Keratinocyte (primary cell): ENCODE measurements at regions not wholly inside any gene's neighbourhood (a gene's known extent, or its start where the extent isn't known, plus 50 kb on each side); places are given as distances from the start of the nearest gene placed in this dataset.

Experiments
- DNase-seq: peaks from one replicate; pipeline ENCODE4 v3.0.0-alpha.2; 2011; ENCODE audit warnings: low read depth, missing footprints, low spot score
- FAIRE-seq: peaks from 2 replicates; lab custom pipeline; 2011; peaks lifted over from hg19 to GRCh38; lab: Jason Lieb, UNC
- H2AFZ ChIP-seq: 2 replicates; pipeline ENCODE4 v1.6.0; 2012; ENCODE audit warnings: low read length, control low read depth, inconsistent platforms; ENCODE audit not compliant: control insufficient read depth
- H3K27ac ChIP-seq: 2 replicates; pipeline ENCODE4 v1.5.1; 2011; ENCODE audit warnings: low read length; ENCODE audit not compliant: control insufficient read depth, insufficient read depth
- H3K27me3 ChIP-seq: 3 replicates; pipeline ENCODE4 v1.6.0; 2011; ENCODE audit warnings: low read length; ENCODE audit not compliant: control insufficient read depth, insufficient read depth; ENCODE audit errors: extremely low read depth
- H3K36me3 ChIP-seq, 2 experiments: 2 replicates in 1 of 2; 3 replicates in 1 of 2; pipeline ENCODE4 v1.5.1; 2011; ENCODE audit warnings: low read length in 2 of 2, mild to moderate bottlenecking in 1 of 2; ENCODE audit not compliant: control insufficient read depth in 2 of 2, insufficient read depth in 2 of 2; ENCODE audit errors: extremely low read depth in 1 of 2
- H3K4me1 ChIP-seq: 3 replicates; pipeline ENCODE4 v1.5.1; 2011; ENCODE audit warnings: low read length; ENCODE audit not compliant: control insufficient read depth, insufficient read depth; ENCODE audit errors: extremely low read depth
- H3K4me2 ChIP-seq: 3 replicates; pipeline ENCODE4 v1.6.0; 2011; ENCODE audit warnings: low read depth, low read length; ENCODE audit not compliant: control insufficient read depth, insufficient read depth; ENCODE audit errors: extremely low read depth
- H3K4me3 ChIP-seq, 3 experiments: fragments of 200-600 bp in 1 of 3; sonication (generic) in 1 of 3; 2 replicates in 2 of 3; 3 replicates in 1 of 3; pipeline ENCODE4 v1.5.1; 2011 to 2016; ENCODE audit warnings: low read length in 3 of 3, mild to moderate bottlenecking in 3 of 3, control low read depth in 2 of 3, inconsistent platforms in 1 of 3, low read depth in 1 of 3, mixed read lengths in 1 of 3, mixed run types in 1 of 3, moderate library complexity in 1 of 3; ENCODE audit not compliant: control insufficient read depth in 2 of 3, insufficient read depth in 2 of 3; ENCODE audit errors: extremely low read depth in 1 of 3
- H3K79me2 ChIP-seq: 2 replicates; pipeline ENCODE4 v1.6.0; 2012; ENCODE audit warnings: low read length; ENCODE audit not compliant: control insufficient read depth, insufficient read depth
- H3K9ac ChIP-seq: 3 replicates; pipeline ENCODE4 v1.6.0; 2011; ENCODE audit warnings: low read length; ENCODE audit not compliant: control insufficient read depth, insufficient read depth; ENCODE audit errors: extremely low read depth
- H3K9me1 ChIP-seq: 3 replicates; pipeline ENCODE4 v1.6.0; 2011; ENCODE audit warnings: low read length; ENCODE audit not compliant: control insufficient read depth, insufficient read depth; ENCODE audit errors: extremely low read depth
- H3K9me3 ChIP-seq: 2 replicates; pipeline ENCODE4 v1.5.1; 2012; ENCODE audit warnings: low read depth, low read length; ENCODE audit not compliant: control insufficient read depth
- H4K20me1 ChIP-seq: 3 replicates; pipeline ENCODE4 v1.6.0; 2011; ENCODE audit warnings: low read length; ENCODE audit not compliant: control insufficient read depth, insufficient read depth; ENCODE audit errors: extremely low read depth
- EZH2 ChIP-seq: IDR thresholded peaks from one replicate; pipeline ENCODE4 v1.6.1; 2012; ENCODE audit warnings: inconsistent platforms, mild to moderate bottlenecking, low read length, moderate library complexity
- dilution Hi-C: fragments of 300-500 bp; cut with MboI; formaldehyde crosslinking; loops from one replicate; pipeline ENCODE4 v1.7.0; 2020; ENCODE audit warnings: low sequenced_read_pairs; ENCODE audit not compliant: extremely low pct_ligation_motif_present
- TF ChIP-seq, protein P1 (sequence below), 3 experiments: IDR thresholded peaks in 1 of 3; conservative IDR thresholded peaks in 1 of 3; optimal IDR thresholded peaks in 1 of 3; 2 replicates in 2 of 3; 3 replicates in 1 of 3; pipeline versions ENCODE3 to v1.5.1; 2011; ENCODE audit warnings: low read length in 3 of 3, mild to moderate bottlenecking in 3 of 3, moderate library complexity in 2 of 3, control low read depth in 1 of 3, inconsistent platforms in 1 of 3; ENCODE audit not compliant: insufficient read depth in 2 of 3; ENCODE audit errors: extremely low read depth in 1 of 3

DNA sequence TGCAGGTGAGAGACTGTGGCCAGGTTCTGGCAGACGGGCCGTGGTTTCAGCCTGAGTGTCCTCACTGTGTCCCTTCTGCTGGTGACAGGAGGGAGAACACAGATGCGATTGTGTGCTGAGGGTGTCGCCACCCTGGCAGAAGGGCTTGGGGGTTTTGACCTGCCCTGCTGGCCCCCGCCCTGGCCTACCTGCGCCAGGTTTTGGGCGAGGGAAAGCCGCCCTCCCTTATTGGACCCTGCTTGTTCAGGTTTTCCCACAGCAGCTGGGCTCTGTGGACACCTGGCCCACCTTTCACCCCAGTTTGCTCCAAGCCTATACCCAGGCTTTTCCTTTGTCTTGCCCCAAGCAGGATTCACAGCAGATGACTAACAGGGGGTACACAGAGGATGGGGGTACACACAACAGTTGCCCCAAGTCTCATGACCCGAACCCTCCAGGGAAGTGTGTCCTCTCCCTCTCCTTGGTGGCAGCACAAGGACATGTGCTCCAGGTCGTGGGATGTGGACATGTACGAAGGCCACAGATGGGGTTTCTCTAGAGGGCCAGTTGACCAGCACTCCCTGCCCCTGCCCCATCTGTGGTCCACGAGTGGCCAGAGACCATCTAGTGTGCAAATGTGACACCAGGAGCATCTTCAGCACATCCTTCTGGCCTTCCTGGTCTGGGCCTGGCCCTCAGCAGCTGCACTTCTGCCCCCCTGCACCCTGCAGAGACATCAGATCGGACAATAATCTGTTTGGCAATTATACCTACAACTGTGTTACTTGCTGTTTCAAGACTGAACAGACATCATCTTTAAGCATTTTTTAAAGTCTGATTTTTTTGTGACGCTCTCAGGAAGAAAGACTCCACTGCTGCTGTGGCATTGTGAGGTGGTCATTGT lies 265.8 kb upstream of the IRX4 start:
- TF ChIP-seq, protein P1, sequence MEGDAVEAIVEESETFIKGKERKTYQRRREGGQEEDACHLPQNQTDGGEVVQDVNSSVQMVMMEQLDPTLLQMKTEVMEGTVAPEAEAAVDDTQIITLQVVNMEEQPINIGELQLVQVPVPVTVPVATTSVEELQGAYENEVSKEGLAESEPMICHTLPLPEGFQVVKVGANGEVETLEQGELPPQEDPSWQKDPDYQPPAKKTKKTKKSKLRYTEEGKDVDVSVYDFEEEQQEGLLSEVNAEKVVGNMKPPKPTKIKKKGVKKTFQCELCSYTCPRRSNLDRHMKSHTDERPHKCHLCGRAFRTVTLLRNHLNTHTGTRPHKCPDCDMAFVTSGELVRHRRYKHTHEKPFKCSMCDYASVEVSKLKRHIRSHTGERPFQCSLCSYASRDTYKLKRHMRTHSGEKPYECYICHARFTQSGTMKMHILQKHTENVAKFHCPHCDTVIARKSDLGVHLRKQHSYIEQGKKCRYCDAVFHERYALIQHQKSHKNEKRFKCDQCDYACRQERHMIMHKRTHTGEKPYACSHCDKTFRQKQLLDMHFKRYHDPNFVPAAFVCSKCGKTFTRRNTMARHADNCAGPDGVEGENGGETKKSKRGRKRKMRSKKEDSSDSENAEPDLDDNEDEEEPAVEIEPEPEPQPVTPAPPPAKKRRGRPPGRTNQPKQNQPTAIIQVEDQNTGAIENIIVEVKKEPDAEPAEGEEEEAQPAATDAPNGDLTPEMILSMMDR (optimal IDR thresholded peaks at IDR 0.05 in 1 of 3, IDR thresholded peaks at IDR 0.05 in 1 of 3, conservative IDR thresholded peaks at IDR 0.05 in 1 of 3; ENCODE audit: extremely low read depth in 1 of 3, insufficient read depth in 2 of 3, low read length in 3 of 3), result no peak
- no peak for TF ChIP-seq EZH2
- H3K9me3 ChIP-seq, result peaks cover 6% of the 10 kb centered on the region
- no peaks in the 10 kb centered on the region for H4K20me1 ChIP-seq
- no peak overlapping the region for H3K9ac ChIP-seq
- peaks cover 8% of the 10 kb centered on the region for H3K4me1 ChIP-seq
- H3K79me2 ChIP-seq, result no peaks in the 10 kb centered on the region
- H2AFZ ChIP-seq, result no peak overlapping the region
- H3K4me2 ChIP-seq, result no peak overlapping the region
- no peak overlapping the region for H3K27ac ChIP-seq
- no peaks in the 10 kb centered on the region for H3K36me3 ChIP-seq
- no peaks in the 10 kb centered on the region for H3K9me1 ChIP-seq
- H3K4me3 ChIP-seq, result no peak overlapping the region
- no peak for FAIRE-seq
- no peaks in the 10 kb centered on the region for H3K27me3 ChIP-seq
- dilution Hi-C loops, result no loop called here
- no peak for DNase-seq

- FAIRE-seq (no peak), DNase-seq (no peak)
- no peaks in the 10 kb centered on the region for H3K9me1 ChIP-seq
- H4K20me1 ChIP-seq, result no peaks in the 10 kb centered on the region
- no peaks in the 10 kb centered on the region for H3K27me3 ChIP-seq
- no peak overlapping the region for H3K4me3 ChIP-seq
- H3K27ac ChIP-seq, result no peak overlapping the region
- no peak overlapping the region for H2AFZ ChIP-seq
- TF ChIP-seq, protein P1 (optimal IDR thresholded peaks at IDR 0.05 in 1 of 3, IDR thresholded peaks at IDR 0.05 in 1 of 3, conservative IDR thresholded peaks at IDR 0.05 in 1 of 3; ENCODE audit: extremely low read depth in 1 of 3, insufficient read depth in 2 of 3, low read length in 3 of 3), result no peak
- TF ChIP-seq EZH2, result no peak
- peaks cover 6% of the 10 kb centered on the region for H3K9me3 ChIP-seq
- dilution Hi-C loops, result no loop called here
- H3K79me2 ChIP-seq, result no peaks in the 10 kb centered on the region
- H3K4me1 ChIP-seq, result peaks cover 8% of the 10 kb centered on the region
- H3K9ac ChIP-seq, result no peak overlapping the region
- no peak overlapping the region for H3K4me2 ChIP-seq
- H3K36me3 ChIP-seq, result no peaks in the 10 kb centered on the region
Observed at GRCh38 chr5:2147504-2148311, 265.0 kb upstream of the IRX4 start.
